ENCODE measurements at regions not wholly inside any gene's neighbourhood (a gene's known extent, or its start where the extent isn't known, plus 50 kb on each side); places are given as distances from the start of the nearest gene placed in this dataset.

DNA sequence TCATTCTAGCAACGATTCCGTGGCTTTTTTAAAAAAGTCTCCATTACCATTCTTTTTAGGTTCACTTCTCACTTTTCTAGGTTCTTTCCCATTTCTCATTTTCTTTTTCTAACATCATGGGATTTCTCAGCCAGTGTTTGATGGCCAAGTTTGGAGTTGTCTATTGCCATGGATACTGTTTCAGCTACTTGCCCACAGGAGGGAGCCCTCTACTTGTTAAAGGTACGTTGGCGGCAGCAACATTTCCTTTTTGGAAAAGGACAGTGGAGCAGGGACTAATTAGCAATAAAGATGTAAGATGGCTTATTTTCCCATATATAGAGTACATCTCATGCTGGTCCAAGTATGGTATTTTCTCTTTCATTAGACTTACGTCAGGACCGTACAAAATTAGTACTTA, 2257.5 kb upstream of the C9orf72 start:
- TF ChIP-seq SETDB1 (CRISPR knock-in tag; IDR thresholded peaks at IDR 0.05; ENCODE audit: borderline replicate concordance) (no peak), ZNF230 (CRISPR knock-in tag; IDR thresholded peaks at IDR 0.05) (no peak), ZKSCAN5 (CRISPR knock-in tag; IDR thresholded peaks at IDR 0.05) (no peak), HNRNPH1 (optimal IDR thresholded peaks at IDR 0.05; ENCODE audit: low read depth, low read length) (no peak), KLF12 (CRISPR knock-in tag; IDR thresholded peaks at IDR 0.05; ENCODE audit: borderline replicate concordance) (no peak), EP300 (IDR thresholded peaks at IDR 0.05; ENCODE audit: low read depth in 2 of 2, low read length in 2 of 2) (no peak), EP300 (CRISPR knock-in tag; IDR thresholded peaks at IDR 0.05; ENCODE audit: borderline replicate concordance) (no peak), REPIN1 (CRISPR knock-in tag; IDR thresholded peaks at IDR 0.05; ENCODE audit: borderline replicate concordance, low read depth) (no peak)
- TF ChIP-seq, protein P1, sequence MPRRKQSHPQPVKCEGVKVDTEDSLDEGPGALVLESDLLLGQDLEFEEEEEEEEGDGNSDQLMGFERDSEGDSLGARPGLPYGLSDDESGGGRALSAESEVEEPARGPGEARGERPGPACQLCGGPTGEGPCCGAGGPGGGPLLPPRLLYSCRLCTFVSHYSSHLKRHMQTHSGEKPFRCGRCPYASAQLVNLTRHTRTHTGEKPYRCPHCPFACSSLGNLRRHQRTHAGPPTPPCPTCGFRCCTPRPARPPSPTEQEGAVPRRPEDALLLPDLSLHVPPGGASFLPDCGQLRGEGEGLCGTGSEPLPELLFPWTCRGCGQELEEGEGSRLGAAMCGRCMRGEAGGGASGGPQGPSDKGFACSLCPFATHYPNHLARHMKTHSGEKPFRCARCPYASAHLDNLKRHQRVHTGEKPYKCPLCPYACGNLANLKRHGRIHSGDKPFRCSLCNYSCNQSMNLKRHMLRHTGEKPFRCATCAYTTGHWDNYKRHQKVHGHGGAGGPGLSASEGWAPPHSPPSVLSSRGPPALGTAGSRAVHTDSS (CRISPR knock-in tag; conservative IDR thresholded peaks at IDR 0.05) = no peak
- TF ChIP-seq, protein P2, sequence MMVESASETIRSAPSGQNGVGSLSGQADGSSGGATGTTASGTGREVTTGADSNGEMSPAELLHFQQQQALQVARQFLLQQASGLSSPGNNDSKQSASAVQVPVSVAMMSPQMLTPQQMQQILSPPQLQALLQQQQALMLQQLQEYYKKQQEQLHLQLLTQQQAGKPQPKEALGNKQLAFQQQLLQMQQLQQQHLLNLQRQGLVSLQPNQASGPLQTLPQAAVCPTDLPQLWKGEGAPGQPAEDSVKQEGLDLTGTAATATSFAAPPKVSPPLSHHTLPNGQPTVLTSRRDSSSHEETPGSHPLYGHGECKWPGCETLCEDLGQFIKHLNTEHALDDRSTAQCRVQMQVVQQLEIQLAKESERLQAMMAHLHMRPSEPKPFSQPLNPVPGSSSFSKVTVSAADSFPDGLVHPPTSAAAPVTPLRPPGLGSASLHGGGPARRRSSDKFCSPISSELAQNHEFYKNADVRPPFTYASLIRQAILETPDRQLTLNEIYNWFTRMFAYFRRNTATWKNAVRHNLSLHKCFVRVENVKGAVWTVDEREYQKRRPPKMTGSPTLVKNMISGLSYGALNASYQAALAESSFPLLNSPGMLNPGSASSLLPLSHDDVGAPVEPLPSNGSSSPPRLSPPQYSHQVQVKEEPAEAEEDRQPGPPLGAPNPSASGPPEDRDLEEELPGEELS (CRISPR knock-in tag; IDR thresholded peaks at IDR 0.05) = no peak
- TF ChIP-seq, protein P3, sequence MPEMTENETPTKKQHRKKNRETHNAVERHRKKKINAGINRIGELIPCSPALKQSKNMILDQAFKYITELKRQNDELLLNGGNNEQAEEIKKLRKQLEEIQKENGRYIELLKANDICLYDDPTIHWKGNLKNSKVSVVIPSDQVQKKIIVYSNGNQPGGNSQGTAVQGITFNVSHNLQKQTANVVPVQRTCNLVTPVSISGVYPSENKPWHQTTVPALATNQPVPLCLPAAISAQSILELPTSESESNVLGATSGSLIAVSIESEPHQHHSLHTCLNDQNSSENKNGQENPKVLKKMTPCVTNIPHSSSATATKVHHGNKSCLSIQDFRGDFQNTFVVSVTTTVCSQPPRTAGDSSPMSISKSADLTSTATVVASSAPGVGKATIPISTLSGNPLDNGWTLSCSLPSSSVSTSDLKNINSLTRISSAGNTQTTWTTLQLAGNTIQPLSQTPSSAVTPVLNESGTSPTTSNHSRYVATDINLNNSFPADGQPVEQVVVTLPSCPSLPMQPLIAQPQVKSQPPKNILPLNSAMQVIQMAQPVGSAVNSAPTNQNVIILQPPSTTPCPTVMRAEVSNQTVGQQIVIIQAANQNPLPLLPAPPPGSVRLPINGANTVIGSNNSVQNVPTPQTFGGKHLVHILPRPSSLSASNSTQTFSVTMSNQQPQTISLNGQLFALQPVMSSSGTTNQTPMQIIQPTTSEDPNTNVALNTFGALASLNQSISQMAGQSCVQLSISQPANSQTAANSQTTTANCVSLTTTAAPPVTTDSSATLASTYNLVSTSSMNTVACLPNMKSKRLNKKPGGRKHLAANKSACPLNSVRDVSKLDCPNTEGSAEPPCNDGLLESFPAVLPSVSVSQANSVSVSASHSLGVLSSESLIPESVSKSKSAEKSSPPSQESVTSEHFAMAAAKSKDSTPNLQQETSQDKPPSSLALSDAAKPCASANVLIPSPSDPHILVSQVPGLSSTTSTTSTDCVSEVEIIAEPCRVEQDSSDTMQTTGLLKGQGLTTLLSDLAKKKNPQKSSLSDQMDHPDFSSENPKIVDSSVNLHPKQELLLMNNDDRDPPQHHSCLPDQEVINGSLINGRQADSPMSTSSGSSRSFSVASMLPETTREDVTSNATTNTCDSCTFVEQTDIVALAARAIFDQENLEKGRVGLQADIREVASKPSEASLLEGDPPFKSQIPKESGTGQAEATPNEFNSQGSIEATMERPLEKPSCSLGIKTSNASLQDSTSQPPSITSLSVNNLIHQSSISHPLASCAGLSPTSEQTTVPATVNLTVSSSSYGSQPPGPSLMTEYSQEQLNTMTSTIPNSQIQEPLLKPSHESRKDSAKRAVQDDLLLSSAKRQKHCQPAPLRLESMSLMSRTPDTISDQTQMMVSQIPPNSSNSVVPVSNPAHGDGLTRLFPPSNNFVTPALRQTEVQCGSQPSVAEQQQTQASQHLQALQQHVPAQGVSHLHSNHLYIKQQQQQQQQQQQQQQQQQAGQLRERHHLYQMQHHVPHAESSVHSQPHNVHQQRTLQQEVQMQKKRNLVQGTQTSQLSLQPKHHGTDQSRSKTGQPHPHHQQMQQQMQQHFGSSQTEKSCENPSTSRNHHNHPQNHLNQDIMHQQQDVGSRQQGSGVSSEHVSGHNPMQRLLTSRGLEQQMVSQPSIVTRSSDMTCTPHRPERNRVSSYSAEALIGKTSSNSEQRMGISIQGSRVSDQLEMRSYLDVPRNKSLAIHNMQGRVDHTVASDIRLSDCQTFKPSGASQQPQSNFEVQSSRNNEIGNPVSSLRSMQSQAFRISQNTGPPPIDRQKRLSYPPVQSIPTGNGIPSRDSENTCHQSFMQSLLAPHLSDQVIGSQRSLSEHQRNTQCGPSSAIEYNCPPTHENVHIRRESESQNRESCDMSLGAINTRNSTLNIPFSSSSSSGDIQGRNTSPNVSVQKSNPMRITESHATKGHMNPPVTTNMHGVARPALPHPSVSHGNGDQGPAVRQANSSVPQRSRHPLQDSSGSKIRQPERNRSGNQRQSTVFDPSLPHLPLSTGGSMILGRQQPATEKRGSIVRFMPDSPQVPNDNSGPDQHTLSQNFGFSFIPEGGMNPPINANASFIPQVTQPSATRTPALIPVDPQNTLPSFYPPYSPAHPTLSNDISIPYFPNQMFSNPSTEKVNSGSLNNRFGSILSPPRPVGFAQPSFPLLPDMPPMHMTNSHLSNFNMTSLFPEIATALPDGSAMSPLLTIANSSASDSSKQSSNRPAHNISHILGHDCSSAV (CRISPR knock-in tag; IDR thresholded peaks at IDR 0.05; ENCODE audit: borderline replicate concordance) = no peak
- TF ChIP-seq, protein P4, sequence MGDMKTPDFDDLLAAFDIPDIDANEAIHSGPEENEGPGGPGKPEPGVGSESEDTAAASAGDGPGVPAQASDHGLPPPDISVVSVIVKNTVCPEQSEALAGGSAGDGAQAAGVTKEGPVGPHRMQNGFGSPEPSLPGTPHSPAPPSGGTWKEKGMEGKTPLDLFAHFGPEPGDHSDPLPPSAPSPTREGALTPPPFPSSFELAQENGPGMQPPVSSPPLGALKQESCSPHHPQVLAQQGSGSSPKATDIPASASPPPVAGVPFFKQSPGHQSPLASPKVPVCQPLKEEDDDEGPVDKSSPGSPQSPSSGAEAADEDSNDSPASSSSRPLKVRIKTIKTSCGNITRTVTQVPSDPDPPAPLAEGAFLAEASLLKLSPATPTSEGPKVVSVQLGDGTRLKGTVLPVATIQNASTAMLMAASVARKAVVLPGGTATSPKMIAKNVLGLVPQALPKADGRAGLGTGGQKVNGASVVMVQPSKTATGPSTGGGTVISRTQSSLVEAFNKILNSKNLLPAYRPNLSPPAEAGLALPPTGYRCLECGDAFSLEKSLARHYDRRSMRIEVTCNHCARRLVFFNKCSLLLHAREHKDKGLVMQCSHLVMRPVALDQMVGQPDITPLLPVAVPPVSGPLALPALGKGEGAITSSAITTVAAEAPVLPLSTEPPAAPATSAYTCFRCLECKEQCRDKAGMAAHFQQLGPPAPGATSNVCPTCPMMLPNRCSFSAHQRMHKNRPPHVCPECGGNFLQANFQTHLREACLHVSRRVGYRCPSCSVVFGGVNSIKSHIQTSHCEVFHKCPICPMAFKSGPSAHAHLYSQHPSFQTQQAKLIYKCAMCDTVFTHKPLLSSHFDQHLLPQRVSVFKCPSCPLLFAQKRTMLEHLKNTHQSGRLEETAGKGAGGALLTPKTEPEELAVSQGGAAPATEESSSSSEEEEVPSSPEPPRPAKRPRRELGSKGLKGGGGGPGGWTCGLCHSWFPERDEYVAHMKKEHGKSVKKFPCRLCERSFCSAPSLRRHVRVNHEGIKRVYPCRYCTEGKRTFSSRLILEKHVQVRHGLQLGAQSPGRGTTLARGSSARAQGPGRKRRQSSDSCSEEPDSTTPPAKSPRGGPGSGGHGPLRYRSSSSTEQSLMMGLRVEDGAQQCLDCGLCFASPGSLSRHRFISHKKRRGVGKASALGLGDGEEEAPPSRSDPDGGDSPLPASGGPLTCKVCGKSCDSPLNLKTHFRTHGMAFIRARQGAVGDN (CRISPR knock-in tag; IDR thresholded peaks at IDR 0.05) = no peak
- TF ChIP-seq, protein P5, sequence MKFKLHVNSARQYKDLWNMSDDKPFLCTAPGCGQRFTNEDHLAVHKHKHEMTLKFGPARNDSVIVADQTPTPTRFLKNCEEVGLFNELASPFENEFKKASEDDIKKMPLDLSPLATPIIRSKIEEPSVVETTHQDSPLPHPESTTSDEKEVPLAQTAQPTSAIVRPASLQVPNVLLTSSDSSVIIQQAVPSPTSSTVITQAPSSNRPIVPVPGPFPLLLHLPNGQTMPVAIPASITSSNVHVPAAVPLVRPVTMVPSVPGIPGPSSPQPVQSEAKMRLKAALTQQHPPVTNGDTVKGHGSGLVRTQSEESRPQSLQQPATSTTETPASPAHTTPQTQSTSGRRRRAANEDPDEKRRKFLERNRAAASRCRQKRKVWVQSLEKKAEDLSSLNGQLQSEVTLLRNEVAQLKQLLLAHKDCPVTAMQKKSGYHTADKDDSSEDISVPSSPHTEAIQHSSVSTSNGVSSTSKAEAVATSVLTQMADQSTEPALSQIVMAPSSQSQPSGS (CRISPR knock-in tag; IDR thresholded peaks at IDR 0.05) = no peak
- TF ChIP-seq, protein P6, sequence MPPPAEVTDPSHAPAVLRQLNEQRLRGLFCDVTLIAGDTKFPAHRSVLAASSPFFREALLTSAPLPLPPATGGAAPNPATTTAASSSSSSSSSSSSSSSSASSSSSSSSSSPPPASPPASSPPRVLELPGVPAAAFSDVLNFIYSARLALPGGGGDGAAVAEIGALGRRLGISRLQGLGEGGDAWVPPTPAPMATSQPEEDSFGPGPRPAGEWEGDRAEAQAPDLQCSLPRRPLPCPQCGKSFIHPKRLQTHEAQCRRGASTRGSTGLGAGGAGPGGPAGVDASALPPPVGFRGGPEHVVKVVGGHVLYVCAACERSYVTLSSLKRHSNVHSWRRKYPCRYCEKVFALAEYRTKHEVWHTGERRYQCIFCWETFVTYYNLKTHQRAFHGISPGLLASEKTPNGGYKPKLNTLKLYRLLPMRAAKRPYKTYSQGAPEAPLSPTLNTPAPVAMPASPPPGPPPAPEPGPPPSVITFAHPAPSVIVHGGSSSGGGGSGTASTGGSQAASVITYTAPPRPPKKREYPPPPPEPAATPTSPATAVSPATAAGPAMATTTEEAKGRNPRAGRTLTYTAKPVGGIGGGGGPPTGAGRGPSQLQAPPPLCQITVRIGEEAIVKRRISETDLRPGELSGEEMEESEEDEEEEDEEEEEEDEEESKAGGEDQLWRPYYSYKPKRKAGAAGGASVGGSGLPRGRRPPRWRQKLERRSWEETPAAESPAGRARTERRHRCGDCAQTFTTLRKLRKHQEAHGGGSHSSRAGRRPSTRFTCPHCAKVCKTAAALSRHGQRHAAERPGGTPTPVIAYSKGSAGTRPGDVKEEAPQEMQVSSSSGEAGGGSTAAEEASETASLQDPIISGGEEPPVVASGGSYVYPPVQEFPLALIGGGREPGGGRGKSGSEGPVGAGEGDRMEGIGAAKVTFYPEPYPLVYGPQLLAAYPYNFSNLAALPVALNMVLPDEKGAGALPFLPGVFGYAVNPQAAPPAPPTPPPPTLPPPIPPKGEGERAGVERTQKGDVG (CRISPR knock-in tag; IDR thresholded peaks at IDR 0.05; ENCODE audit: borderline replicate concordance) = no peak
